ENCODE measurements at regions not wholly inside any gene's neighbourhood (a gene's known extent, or its start where the extent isn't known, plus 50 kb on each side); places are given as distances from the start of the nearest gene placed in this dataset.
"Not testable (repeated sequence)": the region's sequence is repeated elsewhere in the genome, so short reads cannot be mapped to it uniquely, and the experiment has no call there.

DNA sequence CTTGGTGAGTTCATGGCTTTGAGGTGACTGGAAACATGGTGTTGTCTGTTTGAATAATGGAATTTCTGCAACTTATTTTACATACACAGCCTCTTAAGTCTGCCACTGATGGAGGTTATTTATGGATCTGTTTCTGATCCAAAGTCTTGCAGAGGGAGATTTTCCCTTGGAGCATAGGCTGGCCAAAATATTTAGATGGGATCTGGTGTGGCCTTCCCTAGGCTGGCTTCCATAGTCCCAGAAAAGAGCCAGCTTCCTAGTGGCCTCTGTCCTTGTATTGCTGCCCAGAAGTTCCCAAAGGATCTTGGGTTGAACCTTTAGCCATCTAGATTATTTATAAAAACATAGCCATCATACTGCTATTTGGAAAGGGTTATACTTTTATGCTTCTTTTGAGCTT is 491.1 kb upstream of the RGS6 start:
- DNase-seq: no peak

DNA sequence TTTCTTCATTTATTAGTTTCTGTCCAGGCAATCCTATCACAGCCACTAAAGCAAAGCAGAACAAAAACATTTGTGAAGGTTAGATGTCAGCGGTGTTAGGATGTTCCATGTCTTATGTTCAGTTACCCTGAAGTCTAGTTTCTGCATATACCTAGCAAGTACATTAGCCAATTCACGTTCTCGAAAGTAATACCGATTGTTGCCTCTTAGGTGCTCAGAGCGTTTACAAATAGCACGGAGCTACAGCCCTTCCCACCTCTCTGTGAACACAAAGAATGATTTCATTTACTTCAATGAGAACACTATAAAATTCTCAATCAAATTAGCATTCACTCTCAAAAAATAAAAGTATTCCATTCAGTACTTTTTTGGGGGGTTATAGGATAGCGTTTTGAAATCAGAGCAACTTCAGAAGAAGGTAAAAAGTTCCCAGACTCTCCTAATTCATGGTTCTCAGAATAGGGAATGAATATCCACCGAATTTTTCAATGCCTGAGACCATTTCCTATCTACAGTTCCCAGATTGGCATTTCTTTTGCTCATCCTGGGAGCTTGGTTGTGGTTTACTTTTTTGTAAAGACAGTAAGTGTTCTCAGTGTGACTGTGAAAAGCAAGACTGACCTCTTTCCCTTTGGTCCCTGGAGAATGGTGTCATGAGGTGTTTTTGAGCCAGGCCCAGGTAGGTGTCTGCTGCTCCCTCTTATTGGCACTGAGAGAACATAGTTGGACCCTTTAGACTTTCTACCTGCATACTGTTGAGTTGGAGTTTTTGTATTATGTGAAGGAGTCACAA is 488.0 kb upstream of the RGS6 start:
- no peak for DNase-seq

DNA sequence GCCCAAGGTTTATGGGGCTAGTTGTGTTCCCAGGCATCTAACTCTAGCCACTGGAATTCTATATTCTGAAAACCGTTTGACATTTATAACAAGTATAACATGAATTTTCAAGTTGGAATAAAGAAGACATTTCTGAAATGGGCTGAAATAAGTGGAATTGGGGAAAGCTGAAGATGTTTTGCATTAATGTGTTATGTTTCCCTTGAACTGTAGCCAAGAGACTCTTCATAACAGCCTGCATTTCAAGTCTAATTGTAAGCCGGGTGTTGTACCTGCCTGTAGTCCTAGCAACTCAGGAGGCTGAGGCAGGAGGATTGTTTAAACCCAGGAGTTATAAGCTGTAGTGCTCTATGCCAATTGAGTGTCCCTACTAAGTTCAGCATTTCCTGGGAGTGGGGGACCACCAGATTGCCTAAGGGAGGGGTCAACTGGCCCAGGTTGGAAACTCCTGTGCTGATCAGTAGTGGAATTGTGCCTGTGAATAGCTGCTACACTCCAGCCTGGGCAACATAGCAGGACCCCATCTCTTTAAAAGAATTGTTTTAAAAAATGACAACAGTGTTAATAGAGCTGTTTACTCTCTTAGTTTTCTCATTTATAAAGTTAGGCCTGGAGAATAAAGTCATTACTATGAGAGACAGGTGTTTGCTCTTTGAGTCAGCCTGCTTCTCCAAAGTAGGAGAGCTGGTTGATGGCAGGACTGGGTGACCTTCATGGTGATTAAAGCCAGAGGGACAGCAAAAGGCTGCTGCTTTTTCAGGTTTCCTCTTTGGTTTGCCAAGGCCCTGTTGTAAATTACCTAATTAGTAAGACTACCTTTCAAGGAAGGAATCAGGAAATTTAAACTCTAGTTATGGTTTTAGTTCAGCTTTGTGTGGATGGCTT is 483.6 kb upstream of the RGS6 start:
- DNase-seq: no peak

DNA sequence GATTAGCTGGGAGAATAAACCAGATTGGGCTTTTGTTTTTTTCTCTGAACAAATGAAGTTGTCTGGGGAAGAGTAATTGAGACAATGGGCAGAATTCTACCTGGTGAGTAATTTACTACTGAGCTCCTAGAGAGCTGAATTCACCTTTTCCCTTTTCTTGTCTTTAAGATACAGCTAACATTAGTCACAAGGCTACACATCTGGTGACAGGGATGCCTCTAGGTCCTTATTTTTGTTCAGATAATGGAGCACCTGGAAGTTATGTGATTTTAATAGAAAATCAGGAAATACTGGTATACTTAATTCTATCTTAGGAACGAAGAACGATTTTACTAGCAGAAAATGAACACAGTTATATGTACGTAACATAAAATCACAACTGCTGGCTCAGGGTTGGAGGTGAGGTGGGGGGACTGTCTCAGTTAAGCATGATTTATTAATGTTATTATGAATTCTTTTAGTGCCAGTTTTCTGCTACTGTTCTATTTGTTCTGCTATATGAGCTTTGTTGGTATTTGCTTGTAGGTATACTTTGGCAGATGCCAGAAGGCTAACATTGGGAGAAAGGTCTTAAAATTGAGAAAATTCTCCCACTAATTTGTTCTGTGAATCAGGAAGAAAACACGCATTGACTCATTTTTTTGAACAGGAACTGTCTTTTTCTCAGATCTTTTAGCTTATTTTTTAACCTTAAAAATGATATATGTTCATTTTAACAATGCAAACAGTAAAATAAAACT is 482.7 kb upstream of the RGS6 start:
- no peak for DNase-seq

DNA sequence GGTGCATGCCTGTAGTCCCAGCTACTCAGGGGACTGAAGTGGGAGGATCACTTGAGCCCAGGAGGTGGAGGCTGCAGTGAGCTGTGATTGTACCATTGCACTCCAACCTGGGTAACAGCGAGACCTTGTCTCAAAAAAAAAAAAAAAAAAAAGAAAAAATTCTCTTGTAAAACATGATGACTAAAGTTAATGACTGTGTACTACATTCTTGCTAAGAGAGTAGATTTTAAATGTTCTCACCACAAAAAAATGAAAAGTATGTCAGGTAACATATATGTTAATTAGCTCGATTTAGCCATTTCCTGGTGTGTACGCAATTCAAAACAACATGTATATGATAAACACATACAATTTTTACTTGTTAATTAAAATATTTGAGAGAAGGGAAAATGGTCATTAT is 480.7 kb upstream of the RGS6 start:
- no peak for DNase-seq

DNA sequence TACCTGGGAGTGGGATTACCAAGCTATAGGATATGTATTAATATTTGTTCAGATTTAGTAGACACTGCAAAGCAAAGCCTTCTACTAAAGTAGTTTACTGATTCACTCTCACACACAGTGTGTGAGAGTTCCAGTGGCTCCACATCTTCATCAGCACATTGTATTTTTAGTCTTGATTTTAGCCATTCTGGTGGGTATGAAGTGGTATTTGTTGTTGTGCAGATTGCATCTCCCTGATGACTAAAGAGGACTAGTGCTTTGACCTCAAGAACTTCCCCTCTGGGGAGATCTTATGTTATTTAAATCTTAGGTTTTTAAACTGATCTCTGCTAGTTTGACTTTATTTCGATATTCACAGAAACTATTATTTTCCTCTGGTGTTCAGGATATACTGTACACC is 479.7 kb upstream of the RGS6 start:
- DNase-seq: no peak

DNA sequence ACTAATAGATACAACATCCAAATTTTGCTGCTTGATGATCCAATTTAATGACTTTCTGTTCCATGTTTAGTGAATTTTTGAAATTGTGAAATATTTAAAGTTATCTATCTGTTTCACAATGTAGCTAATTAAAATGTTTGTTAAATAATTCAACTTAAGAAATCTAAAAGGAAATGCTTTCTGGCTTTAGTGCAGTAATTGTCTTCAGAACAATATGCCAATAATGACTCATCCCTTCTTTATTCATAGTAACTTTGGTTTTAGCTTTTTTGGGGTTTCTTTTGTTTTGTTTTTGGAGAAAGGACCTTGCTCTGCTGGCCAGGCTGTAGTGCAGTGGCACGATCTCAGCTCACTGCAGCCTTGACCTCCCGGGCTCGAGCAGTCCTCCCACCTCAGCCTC is 479.2 kb upstream of the RGS6 start:
- DNase-seq: no peak

DNA sequence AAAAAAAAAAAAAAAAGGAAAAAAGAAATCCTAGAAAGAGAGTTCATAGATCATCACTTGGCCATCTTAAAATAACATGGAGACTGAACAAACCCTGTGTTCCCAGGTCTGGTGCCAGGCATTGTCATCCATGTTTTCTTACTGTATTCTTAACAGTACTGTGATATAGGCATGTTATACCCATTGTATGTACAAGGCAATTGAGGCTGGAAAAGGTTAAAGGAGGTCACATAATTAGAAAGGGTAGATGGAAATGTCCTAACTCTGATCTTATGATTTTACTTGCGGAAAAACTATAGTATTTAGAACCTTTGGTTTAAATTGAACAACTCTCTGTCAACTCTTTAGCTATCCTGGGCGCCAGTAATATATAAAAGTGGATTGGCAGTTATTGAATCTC is 478.2 kb upstream of the RGS6 start:
- DNase-seq: no peak

DNA sequence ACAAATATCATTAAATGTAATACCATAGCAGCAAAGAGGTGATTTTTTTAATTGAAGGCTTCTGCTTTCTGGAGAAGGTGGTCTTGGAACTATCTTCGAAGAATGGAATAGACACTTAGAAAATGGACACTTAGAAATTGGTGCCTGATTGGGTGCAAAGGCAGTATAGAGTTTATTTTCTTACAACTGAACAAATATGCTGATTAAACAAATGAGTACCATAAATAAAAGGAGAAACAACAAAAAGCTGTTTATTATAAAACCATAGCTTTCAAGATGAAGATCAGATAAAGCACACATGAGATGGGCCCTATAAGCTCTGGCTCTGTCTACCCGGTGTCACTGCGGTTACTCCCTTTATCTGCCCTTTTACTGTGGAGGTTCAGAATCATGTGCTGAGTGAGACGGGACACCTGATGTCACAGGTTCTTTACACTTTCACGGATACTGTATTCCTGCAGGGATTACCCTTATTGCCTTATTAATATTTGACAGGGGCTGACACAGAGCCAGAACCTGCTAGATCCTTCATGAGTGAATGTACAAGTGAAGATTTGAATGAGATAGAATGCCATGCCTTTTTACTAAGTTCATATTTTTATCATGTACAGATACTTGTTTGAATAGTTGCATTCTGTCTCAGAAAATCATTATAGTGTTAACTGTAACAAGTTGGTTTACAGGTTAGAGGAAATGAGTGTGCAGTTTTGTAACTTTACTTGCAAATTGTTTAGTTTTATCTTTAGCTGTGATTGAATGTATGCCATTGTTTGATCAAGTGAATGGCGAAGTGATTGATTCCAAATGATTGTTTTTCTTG is 477.5 kb upstream of the RGS6 start:
- DNase-seq: no peak

DNA sequence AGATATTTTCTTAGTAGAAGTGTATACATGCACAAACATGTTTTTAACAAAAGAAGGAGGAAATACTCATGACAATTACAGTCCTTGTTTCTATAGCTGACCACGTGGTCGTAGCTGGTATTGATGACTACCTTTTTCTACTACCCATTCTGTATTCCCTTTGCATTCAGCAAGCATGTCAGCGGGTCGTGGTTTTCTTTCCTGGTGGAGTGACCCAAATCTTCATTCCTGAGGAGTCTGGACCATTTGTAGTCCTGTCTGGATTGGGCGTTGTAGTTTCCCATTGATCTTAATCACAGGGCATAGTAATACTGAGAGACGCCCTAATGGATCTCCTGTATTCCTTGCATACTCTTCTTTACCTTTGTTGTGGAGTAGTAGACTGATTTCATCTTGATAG is 472.1 kb upstream of the RGS6 start:
- DNase-seq: peak; percentile 90

DNA sequence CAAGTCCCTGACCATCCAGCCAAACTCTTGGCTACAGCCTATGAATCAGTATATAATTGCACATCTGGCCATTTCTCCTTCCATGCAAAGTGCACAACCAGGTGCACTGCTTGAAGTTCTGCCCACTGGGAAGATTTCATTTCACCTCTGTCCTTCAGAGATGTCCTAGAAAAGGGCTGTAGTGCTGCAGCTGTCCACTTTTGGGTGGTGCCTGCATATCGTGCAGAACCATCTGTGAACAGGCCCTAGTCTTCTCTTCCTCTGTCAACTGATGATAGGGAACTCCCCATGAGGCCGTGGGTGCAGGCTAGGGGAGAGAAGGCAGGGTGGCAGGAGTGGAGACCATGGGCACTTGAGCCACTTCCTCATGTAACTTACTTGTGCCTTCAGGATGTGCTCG is 470.6 kb upstream of the RGS6 start:
- not testable (repeated sequence) for DNase-seq

DNA sequence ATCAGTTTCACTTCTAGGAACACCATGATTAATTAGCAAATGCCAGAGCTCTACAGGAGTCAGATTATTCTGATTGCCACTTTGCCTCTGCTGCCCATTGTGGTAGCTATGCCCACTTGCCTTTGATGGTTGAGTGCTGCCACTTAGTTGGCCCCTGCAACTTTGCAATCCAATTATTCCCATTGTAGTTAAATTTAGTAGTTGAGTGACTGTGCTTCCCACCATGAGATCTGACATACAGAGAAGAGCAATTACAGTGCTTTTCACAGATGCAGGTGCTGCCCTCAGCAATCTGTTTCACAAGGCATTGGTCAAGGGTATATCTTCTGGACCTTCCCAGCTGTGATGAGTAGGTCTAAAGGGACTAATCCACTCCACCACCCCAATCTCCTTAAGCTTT is 468.4 kb upstream of the RGS6 start:
- DNase-seq: no peak

DNA sequence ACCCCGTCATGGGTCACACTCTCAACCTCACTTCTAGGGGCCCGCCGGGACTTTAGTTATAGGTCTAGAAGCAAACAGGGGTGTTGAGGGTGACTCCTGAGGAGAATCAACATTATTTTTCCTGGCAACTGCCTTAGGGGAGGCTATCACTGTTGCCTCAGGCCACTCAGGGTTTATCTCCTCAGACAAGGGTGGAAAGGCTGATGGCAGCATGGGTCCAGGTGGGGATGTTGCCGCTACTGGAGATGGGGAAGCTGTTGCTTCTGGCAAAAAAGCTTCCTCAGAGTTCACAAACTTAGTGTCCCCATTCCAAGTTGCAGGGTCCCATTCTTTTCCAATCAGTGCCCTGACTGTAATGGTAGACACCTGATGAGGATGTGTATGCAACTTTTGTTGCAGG is 467.4 kb upstream of the RGS6 start:
- no peak for DNase-seq

DNA sequence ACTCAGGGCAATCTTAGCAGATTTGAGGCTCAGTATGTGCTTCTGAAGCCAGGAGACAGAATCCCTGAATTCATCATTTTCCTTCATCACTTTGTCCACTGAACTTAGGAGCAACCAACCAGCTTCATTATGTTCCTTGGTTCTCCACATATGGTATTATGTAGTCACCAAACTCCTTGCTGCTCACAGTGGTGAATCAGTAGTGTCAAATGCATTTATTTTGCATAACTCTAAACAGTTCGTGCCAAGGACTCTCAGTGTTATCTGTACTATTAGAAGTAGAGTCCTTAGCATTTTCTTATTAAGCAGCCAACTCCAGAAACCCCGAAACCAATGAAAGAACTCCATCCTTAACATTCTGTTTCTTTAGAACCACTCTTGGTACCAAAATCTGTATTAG is 466.9 kb upstream of the RGS6 start:
- no peak for DNase-seq

DNA sequence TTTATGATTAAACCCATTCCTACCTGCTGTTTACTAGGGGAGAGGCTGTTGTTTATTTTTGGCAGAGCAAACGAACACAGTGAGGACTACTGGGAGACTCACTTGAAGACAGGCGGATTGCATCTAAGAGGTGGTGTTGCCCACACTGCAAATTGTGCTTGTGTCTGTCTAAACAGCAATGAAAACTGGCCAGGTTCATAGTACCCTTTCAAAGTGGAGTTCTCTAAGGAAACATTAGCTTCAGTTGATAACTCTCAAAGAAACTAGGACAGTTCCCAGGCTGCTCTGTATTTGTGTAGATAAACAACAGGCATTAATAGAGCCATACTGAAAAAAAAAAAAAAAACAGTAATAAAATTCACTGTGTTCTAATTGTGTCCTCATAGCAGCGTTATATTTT is 466.0 kb upstream of the RGS6 start:
- no peak for DNase-seq

DNA sequence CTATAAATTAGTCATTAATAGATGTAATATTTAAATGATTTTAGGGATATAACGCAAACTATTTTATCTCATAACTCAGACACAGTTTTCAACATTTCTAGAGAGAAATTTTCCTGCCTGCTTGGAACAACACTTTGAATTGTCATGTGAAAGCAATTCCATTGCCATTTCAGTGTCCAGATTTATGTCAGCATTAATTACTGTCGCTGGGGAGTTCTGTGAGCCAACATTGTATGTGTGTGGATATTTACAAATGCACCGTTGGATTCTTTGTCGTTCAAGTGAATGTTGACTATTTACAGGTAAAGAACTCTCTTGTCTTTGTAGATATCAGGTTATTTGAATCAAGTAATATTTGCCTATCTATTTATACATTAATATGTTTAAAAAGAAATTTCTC is 465.3 kb upstream of the RGS6 start:
- DNase-seq: no peak

DNA sequence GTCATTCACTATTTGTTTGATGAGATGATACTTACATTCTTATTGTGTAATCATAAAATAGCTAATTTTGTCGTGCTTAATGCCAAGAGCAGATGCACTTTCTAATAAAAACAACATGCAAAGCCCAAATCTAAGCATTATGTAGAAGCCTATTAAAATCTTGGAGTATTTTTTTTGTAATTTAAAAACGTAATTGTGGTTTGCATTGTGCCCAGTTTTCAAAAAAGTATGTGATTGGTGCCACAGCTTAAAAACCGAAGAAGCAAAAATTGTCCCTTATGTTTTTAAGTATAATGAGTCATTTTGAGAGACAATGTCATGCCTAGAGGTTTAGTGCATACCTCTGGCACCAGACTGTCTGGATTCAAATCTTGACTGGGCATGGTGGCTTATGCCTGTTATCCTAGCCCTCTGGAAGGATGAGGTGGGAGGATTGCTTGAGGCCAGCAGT is 464.8 kb upstream of the RGS6 start:
- DNase-seq: no peak

DNA sequence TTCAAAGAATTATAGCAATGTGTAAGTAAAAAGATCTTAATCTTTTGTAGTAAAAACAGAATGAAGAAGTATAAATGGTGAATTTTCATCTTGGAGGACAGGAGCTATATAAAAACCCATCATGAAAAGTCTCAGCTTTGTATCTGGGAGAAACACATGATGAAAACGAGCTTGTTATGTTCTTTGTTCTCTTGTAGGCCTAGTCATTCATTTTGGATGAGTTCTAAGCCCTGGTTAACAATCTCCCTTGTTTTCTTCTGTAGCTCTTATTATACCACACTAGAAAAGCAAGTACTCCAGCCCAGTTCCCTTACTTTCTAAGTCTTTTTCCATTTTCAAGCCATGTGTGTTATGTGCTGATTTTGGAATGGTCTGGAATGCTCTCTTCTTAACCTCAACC is 463.5 kb upstream of the RGS6 start:
- no peak for DNase-seq

DNA sequence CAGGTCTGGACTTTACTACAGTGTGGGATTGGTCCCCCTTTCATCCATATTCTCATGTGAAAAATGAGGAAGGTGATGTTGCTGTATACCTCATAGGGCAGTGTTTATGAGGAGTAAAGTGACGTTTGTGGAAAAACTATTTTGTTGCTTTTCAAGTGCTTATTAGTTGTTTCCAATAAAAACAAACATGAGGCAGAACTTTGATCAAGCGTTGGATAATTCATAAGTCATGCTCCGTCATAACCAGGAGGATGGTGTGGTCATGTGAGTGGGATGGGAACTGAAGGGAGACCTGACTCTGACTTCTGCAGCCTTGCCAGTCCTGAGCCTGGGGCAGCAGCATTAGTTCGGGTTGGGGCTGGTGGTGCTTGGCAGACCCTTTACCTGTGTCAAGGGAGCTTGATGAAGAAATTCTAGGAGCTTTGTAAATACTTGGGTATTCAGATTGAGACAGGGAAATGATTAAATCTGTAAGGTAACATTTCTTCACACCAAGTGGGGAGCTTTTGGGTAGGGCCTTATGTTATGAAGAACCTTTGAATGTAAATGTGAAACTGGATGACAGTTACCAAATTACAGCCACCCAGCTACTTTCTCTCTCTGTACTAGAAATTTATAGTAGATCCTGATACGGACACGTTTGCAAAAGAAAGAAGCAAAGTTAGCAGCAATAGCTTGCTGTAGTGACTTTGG is 462.4 kb upstream of the RGS6 start:
- DNase-seq: no peak

DNA sequence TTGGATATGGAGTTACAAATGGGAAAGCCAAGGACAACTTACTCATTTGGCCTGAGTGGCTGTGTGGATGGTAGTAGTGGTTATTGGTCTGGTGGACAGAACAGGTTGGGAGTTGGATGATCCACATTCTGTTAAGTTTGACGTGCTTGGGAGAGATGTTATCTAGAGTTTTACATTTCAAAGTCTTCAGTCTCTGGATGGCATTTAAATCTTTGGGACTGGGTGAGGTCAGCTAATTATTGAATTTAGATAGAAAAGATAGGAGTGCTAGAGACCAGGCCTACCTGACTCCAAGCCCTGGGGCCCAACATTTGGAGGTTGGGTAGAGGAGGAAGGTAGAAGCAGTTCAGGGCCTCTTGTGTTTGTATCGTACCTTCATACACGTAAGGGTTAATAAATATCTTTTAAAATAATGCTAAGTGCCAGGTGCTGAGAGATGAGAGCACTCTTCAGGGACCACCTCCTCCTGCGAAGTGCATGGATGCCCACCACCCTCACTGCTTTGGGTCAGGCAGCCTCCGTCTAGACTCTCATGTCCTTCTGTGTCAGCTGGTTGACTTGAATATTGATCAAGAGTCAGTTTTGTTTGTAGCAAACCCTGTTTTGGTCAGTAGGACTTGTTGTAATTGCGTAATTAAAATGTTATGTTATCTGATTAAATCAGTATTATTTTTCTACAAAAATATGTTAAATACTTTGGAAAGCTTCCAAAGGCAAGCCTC is 460.4 kb upstream of the RGS6 start:
- peak; percentile 81 for DNase-seq
